Loucy (cell line): ENCODE measurements at regions not wholly inside any gene's neighbourhood (a gene's known extent, or its start where the extent isn't known, plus 50 kb on each side); places are given as distances from the start of the nearest gene placed in this dataset.

Source experiments
- H2AFZ ChIP-seq: fragments of 200-600 bp; sonication (generic); 2 replicates; pipeline ENCODE4 v1.6.0; 2016; ENCODE audit warnings: antibody characterized with exemption, mild to moderate bottlenecking, low read length, moderate library complexity
- H3F3A ChIP-seq: fragments of 200-600 bp; 2 replicates; pipeline ENCODE4 v1.6.0; 2016; ENCODE audit warnings: antibody characterized with exemption, low read depth, mild to moderate bottlenecking
- H3K27me3 ChIP-seq: fragments of 200-600 bp; sonication (generic); 2 replicates; pipeline ENCODE4 v1.6.1; 2014; ENCODE audit warnings: low read length, mild to moderate bottlenecking; ENCODE audit not compliant: insufficient read depth, poor library complexity, severe bottlenecking
- H3K36me3 ChIP-seq: fragments of 200-600 bp; sonication (generic); 2 replicates; pipeline ENCODE4 v1.6.1; 2016; ENCODE audit warnings: low read length; ENCODE audit not compliant: insufficient read depth
- H3K4me1 ChIP-seq: fragments of 200-600 bp; sonication (generic); 2 replicates; pipeline ENCODE4 v1.5.1; 2014; ENCODE audit warnings: low read length, mild to moderate bottlenecking; ENCODE audit not compliant: insufficient read depth, poor library complexity, severe bottlenecking
- H3K4me2 ChIP-seq: fragments of 200-600 bp; sonication (generic); 2 replicates; pipeline ENCODE4 v1.6.0; 2014; ENCODE audit warnings: antibody characterized with exemption, low read length, low read depth, mild to moderate bottlenecking; ENCODE audit not compliant: poor library complexity, severe bottlenecking
- H3K4me3 ChIP-seq: fragments of 200-600 bp; sonication (generic); 2 replicates; pipeline ENCODE4 v1.5.1; 2014; ENCODE audit warnings: low read length, mild to moderate bottlenecking, mixed read lengths; ENCODE audit not compliant: poor library complexity, severe bottlenecking
- H3K79me2 ChIP-seq: fragments of 200-600 bp; sonication (generic); 2 replicates; pipeline ENCODE4 v1.6.1; 2014; ENCODE audit warnings: low read length; ENCODE audit not compliant: insufficient read depth
- H3K9ac ChIP-seq: fragments of 200-600 bp; sonication (generic); 2 replicates; pipeline ENCODE4 v1.6.0; 2014; ENCODE audit warnings: mild to moderate bottlenecking, low read depth, low read length, moderate library complexity; ENCODE audit not compliant: poor library complexity, severe bottlenecking
- H3K9me2 ChIP-seq: fragments of 200-600 bp; sonication (generic); replicated peaks from 2 replicates; pipeline ENCODE4 v1.6.1; 2016; ENCODE audit warnings: low read depth, low read length, mixed read lengths
- H3K9me3 ChIP-seq: fragments of 200-600 bp; sonication (generic); 2 replicates; pipeline ENCODE4 v1.6.1; 2014; ENCODE audit warnings: mild to moderate bottlenecking, antibody characterized with exemption, low read length, low read depth; ENCODE audit not compliant: insufficient read depth
- H4K20me1 ChIP-seq: fragments of 200-600 bp; sonication (generic); 2 replicates; pipeline ENCODE4 v1.6.0; 2014; ENCODE audit warnings: antibody characterized with exemption, low read length, mild to moderate bottlenecking; ENCODE audit not compliant: insufficient read depth, poor library complexity, severe bottlenecking
- CTCF ChIP-seq: fragments of 200-600 bp; sonication (generic); conservative IDR thresholded peaks from 2 replicates; pipeline ENCODE4 v1.5.1; 2014; ENCODE audit warnings: mild to moderate bottlenecking, antibody characterized with exemption, low read length
- EZH2phosphoT487 ChIP-seq: fragments of 200-600 bp; IDR thresholded peaks from 2 replicates; pipeline ENCODE4 v1.6.1; 2018; ENCODE audit warnings: antibody characterized with exemption, mild to moderate bottlenecking, moderate library complexity, borderline replicate concordance

- no peaks in the 10 kb centered on the region for H3F3A ChIP-seq
- no peaks in the 10 kb centered on the region for H3K79me2 ChIP-seq
- H3K9ac ChIP-seq: no peak overlapping the region
- TF ChIP-seq CTCF (no peak), EZH2phosphoT487 (no peak)
- no peak overlapping the region for H3K4me2 ChIP-seq
- H3K4me3 ChIP-seq: no peak overlapping the region
- no peaks in the 10 kb centered on the region for H3K4me1 ChIP-seq
- no peaks in the 10 kb centered on the region for H3K27me3 ChIP-seq
- no peaks in the 10 kb centered on the region for H3K9me3 ChIP-seq
- no peak overlapping the region for H2AFZ ChIP-seq
- no peaks in the 10 kb centered on the region for H3K9me2 ChIP-seq
- H3K36me3 ChIP-seq: no peaks in the 10 kb centered on the region
- H4K20me1 ChIP-seq: no peaks in the 10 kb centered on the region
These were observed 60.9 kb upstream of the IFNAR2 start for GRCh38 chr21:33168886-33169285.

- TF ChIP-seq EZH2phosphoT487 (no peak), CTCF (no peak)
- Histone ChIP-seq H3K36me3 (no peaks in the 10 kb centered on the region), H3K4me2 (no peak overlapping the region), H3K27me3 (no peaks in the 10 kb centered on the region), H3K4me1 (no peaks in the 10 kb centered on the region), H3F3A (no peaks in the 10 kb centered on the region), H3K9me3 (no peaks in the 10 kb centered on the region), H3K79me2 (no peaks in the 10 kb centered on the region), H2AFZ (no peak overlapping the region), H3K9ac (no peak overlapping the region), H4K20me1 (no peaks in the 10 kb centered on the region), H3K9me2 (no peaks in the 10 kb centered on the region), H3K4me3 (no peak overlapping the region)
These were observed 60.4 kb upstream of the IFNAR2 start for GRCh38 chr21:33169359-33169758.

DNA sequence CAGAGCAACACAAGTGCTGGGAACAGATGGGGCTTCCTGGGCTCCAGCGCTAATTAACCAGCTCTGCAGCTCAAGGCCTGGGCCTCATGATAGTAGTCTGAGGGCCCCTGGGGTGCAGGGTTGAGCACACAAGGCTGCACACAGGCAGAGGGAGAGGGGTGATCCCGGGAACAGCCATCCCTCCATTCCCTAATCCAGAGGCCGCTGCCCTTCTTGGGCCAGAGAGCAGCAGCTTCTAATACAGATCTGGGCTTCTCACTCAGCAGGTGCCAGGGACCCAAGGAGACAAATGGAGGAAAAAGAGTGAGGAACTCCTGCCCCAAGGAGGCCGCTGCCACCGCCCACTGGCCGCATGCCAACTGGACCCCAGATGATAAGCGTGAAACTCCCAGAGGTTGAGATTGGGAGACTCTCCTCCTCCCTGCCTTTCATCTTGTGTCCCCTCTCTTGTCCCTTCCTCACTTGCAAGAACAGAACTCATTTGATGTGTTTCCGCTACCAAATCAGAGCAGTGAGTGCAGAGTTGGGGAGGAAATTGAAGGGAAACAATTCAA, 58.0 kb upstream of the IFNAR2 start:
- H2AFZ ChIP-seq: no peak overlapping the region
- H3K79me2 ChIP-seq: no peaks in the 10 kb centered on the region
- TF ChIP-seq CTCF: no peak
- TF ChIP-seq EZH2phosphoT487: no peak
- no peak overlapping the region for H3K4me2 ChIP-seq
- H3K9me3 ChIP-seq: no peaks in the 10 kb centered on the region
- H3K9ac ChIP-seq: no peak overlapping the region
- no peaks in the 10 kb centered on the region for H3F3A ChIP-seq
- H4K20me1 ChIP-seq: no peaks in the 10 kb centered on the region
- H3K4me3 ChIP-seq: no peak overlapping the region
- H3K9me2 ChIP-seq: no peaks in the 10 kb centered on the region
- H3K36me3 ChIP-seq: no peaks in the 10 kb centered on the region
- H3K4me1 ChIP-seq: no peaks in the 10 kb centered on the region
- no peaks in the 10 kb centered on the region for H3K27me3 ChIP-seq
